Left colon (tissue), 2 donors: ENCODE measurements at regions not wholly inside any gene's neighbourhood (a gene's known extent, or its start where the extent isn't known, plus 50 kb on each side); places are given as distances from the start of the nearest gene placed in this dataset.

Source experiments
- ATAC-seq: fragments of 200-7000 bp; cut with Tn5 transposase; one replicate; pipeline ENCODE4 v1.9.1; 2020; ENCODE audit warnings: mild to moderate bottlenecking, moderate library complexity
- DNase-seq, 2 donors: peaks; one replicate each; pipeline ENCODE4 v3.0.0-alpha.2; 2020
- intact Hi-C, 2 donors: fragments of 100-400 bp; cut with DNase I in 1 of 2; cut with micrococcal nuclease in 1 of 2; formaldehyde crosslinking; loops; one replicate each; pipeline versions ENCODE4 v1.11.2 to v1.14.0; 2022; cut with DNase I, micrococcal nuclease
- donor health status: DM: no; HTN: no; CAD: no.
- donor health status: DM: yes; HTN: yes; CAD: no.

DNA sequence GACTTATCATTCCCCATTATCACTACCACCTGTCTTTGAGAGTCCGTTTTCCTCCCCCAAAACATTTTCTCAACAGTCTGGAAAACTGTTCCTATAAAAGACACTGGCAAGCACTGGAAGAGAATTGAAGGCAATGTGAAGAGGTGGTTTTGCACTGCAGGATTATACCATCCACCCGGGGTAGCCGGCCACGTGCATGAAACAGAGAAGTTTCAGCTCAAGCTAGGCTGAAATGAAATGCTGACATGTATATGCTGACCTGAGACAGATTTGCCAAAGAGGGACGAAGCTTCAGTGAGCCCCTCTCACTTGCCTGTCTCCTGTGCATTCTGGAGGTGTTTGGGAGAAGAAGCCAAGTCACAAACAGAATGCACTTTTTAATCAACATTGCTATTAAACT, 567.0 kb downstream of the EBF1 start:
- no peak for ATAC-seq
- intact Hi-C loops: no loop called here
- no peak for DNase-seq

DNA sequence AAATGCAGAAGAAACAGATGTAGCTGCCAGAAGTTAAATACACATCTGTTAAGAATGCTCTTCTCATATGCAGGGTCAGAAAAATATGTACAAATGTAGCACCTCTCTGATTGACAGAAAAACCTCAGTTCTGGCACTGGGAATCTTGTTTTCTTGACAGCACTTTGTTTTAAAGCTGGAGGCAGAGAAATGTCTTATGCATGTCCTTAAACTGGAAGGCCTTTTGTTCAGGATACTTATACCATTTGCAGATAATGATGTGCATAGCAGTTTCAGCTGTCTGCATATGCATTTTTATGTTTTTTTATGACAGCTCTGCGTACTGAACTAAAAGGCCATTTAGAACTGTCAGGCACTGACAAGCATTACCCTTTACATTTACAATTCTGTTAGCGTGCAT, 567.9 kb downstream of the EBF1 start:
- intact Hi-C loops: no loop called here
- no peak for ATAC-seq
- DNase-seq: no peak

DNA sequence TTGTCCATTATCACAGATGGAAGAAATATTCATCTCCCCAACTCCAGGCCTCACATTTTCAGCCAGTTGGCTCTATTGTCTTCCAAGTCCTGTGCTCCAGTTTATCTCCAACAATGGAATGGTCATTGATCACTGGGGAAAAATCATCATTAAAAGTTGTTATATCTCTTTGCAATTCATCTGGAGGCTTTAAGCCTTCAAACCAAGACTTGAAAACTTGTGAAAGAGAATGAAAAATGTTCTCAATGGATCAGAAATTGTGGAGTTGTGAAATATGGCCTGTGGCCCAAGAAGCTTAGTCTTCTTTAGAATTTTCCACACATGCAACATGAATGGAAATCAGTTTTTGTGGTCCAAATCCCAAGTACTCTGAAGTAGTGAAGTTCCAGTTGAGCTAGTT, 569.6 kb downstream of the EBF1 start:
- DNase-seq: no peak
- intact Hi-C loops: no loop called here
- ATAC-seq: no peak

DNA sequence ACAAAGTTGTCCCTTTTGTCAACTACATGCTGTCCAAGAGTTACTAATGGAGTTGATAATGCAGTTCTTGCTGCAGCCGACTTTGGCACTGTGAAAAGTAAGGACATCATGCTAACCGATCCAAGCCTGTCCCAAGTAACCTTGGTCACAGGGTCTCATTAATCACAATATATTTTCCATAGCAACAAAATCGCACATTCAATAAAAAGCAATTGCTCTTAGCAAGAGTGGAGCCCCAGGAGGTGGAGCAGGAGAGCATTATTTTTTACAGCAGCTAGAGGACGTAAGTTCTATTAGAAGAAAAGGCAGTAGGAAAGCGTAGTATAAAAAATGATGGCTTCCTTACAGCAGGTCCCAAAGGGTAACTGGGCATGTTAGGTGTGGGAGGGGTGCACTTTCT, 570.3 kb downstream of the EBF1 start:
- intact Hi-C loops: no loop called here
- DNase-seq (no peak), ATAC-seq (no peak)

DNA sequence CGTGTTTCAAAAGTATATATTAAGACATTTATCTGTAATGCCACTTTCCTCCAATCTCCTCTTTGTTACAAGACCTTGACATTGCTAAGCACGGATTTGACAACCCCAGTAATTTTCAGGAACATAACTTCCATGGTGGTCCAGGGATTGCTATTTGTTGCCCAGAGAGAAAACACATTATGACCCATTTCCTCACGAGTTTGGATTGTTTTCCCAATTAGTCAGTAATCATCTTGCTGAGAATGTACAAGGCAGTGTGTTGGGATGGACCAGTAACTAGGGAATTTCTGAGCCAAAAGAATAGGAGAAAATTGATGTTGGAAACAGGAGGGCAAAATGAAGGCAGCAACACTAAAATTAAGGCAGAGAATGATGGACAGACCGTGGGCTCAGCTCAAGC, 574.1 kb downstream of the EBF1 start:
- intact Hi-C loops: no loop called here
- ATAC-seq (no peak), DNase-seq (no peak)

DNA sequence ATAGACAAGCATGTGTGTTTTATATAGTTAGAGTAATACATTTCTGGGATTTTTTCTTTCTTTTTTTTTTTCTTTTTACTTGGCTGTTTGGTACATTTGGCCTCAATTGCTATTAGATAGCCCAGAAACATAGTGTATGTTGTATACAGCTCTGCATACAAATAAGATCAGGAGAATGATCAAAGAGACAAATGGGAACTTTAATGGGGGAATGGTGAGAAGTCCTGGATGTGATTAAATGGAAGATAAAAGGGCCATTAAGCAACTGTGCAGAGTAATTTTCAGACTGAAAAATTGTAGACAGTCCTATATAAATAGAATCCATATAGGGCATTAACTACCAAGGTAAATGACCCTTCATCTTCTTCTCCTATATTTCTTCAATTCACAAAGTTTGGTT, 575.6 kb downstream of the EBF1 start:
- intact Hi-C loops: no loop called here
- no peak for ATAC-seq
- no peak for DNase-seq

DNA sequence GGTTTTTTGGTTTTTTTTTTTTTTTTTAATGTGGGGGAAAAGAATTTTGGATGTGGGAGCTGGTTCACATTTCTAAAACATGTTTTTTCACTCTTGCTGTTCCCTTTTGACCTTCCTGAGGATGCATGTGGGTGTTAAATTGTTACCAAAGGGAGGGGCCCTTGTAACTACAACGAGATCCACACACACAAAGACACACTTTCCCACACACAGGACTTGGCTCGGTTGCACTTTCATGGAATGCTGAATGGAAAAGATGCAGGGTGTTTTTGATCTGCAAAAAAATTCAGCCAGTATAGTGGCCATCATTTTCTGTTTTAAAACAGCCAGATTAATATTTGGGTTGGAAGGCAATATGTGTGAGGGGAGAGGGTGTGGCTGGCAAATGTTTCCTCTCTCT, 576.9 kb downstream of the EBF1 start:
- no peak for DNase-seq
- no peak for ATAC-seq
- intact Hi-C loops: no loop called here

DNA sequence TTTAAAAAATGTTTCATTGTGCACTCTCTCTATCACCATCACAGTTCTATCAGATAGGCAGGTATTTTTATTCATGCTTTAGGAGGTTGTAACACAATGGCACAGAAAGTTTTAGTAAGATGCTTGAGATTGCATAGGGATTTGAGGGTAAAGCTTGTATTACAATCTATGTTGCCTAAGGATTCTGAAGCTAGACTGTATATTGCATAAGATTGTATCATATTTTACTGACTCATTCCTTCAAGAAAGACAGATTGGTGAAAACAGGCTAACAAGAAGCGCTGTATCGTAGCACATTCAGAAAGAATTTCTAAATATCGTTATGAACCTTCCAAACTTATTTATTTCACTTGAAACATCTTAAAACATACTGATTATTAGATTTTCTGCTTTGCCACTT, 577.7 kb downstream of the EBF1 start:
- DNase-seq (no peak), ATAC-seq (no peak)
- intact Hi-C loops: no loop called here

DNA sequence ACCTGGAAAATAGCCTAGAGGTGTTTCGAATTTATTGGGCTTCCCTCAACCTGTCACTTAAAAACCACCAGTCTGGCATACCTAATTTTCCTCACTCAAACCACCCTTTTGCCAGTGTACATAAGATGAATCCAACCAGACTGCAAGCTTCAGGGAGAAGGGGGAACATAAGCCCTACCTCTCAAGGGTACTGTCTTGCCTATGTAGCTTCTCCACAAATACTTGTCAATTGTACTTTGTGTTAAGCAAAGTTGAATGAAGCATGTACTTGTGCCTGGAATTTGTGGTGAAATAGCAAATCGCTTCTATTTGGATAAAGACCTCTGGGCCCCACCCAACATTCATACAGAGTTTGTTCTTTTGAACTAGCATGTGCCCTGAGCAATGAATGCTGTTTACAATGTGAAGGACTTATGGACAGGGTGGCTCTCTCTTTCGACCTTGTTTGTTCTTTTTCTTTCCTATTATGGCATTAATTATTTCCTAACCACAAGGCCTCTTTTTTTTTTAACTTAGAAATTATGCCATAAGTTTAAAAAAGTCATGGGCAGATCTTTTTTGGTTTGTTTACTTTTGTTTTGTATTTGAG, 580.2 kb downstream of the EBF1 start:
- intact Hi-C loops: no loop called here
- ATAC-seq (no peak), DNase-seq (no peak)

DNA sequence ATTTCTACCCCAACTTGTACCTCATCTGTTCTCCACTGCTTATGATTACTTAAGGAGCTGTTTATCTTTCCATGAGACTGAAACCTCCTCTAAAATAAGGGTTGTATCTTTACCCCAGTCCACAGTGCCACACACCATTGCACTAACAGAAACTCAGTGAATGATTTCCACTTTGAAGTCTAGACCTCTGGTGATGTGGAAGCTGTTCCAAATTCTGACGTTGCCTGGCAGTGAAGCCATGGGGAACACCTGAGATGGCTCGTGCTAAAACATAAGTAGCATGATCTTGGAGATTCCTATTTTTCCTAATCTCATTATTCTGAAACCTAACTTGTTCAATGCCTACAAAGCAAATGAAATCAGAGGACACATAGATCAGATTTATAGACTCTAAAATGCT, 583.2 kb downstream of the EBF1 start:
- DNase-seq: no peak
- intact Hi-C loops: no loop called here
- ATAC-seq: no peak

DNA sequence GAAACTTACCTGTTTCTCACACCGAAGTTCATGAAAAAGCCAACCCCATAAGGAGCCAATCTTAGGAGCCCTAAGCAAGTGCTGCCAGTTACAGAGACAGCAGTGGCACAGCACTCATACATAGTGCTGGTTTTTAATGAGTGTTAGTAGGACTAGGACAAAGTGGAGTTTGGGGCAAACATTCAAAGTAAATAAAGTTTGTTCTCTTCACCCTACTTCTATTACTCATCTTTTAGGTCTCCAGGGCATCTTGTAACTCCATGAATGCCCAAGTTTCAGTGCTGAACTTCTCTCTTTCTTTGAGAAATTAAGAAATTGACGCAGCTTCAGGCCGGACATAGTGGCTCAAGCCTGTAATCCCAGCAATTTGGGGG, 584.7 kb downstream of the EBF1 start:
- intact Hi-C loops: no loop called here
- DNase-seq (no peak), ATAC-seq (no peak)

DNA sequence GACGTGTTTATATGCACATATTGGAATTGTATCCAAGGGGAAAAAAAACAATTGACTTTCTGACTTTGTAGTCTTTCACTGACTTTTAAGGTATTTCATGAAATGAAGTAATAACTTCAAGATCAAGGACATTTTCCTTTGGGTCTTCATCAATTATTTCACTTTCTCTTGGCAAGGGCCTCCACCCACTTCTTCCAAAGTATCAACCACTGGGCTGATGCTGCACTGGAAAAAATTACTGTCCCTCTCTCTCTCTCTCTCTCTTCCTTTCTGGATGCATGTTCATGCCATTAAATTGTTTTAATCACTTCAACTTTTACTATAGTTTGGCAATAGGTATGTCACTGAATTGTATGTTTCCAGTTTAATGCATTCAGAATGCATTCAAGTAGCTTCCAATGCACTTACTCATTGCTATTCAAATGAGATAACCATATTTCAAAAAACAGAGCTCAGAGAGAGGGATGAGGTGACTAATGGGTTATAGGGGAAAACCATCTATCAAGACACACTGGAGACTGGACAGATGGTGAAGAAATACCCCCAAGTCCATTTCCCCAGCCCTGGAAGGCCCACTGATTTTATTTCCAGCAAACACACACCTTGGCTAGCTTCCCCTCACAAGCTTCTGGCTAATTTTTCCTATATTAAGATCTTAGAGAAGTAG, 585.3 kb downstream of the EBF1 start:
- DNase-seq (no peak), ATAC-seq (no peak)
- intact Hi-C loops: no loop called here

DNA sequence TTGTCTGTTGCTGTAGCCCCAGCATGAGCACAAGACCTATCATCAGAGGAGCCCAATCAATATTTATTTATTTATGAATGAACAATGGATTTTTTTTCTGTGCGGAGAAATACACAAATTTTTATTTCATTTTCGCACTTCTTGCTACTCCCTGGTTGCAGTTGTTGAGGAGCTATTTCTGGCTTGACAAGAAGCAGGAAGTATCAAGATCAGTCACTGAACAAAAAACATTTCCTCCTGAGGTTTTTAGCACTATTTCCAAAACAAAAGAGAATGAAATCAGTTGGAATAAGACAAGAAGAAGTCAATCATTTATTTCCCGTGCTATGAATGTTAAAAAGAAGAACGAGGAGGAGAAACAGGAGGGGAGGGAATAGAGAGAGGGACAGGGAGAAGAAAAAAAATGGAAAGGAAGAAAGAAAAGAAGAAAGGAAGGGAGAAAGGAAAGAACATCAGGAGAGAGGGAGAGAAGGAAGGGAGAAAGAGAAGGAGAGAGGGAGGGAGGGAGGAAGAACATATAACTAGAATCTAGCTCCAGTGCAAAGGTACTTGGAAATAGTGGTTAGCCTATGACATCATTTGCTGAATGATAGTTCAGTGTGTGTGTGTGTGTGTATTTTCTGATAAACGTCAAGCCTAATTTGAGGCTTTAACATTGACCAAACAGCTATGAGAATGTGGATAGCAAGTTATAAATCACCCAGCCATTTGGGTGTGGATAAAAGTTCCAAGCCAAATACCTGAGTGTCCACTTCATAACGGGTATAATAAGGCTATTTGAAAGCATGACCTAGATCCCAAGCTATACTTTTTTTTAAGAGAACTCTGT, 586.0 kb downstream of the EBF1 start:
- ATAC-seq (no peak), DNase-seq (no peak)
- intact Hi-C loops: no loop called here

DNA sequence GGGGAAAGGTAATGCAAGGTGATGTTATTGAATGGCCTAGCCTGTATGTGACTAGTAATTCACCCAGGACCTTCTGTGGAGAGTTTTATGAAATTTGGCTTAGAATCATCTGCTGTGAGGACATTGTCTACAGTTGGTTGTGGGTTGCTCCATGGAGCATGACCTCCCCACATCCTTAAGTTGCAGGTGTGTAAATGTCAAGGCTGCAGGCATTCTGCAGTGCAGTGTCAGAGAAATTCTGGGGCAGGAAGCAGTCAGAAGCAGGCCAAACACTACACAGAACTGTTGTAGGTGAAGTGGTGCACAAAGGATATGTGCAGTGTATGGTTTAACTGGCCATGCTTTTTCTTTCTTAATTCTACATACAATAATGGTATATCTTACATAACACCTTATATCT, 588.3 kb downstream of the EBF1 start:
- ATAC-seq (no peak), DNase-seq (no peak)
- intact Hi-C loops: no loop called here

DNA sequence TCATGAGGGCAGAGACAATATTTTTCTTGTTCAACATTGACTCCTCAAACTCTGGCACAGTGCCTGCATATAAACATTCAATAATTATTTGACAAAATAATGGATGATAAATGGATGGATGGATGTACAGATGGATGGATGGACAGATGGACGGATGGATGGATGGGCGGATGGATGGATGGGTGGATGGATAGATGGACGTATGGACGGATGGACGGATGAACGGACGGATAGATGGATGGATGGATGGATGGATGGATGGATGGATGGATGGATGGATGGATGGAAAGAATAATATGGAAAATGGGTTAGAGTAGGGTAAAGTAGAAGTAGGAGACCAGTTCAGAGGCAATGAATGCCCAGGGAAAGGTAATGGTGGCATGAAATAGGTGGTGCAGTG, 589.2 kb downstream of the EBF1 start:
- intact Hi-C loops: no loop called here
- no peak for ATAC-seq

DNA sequence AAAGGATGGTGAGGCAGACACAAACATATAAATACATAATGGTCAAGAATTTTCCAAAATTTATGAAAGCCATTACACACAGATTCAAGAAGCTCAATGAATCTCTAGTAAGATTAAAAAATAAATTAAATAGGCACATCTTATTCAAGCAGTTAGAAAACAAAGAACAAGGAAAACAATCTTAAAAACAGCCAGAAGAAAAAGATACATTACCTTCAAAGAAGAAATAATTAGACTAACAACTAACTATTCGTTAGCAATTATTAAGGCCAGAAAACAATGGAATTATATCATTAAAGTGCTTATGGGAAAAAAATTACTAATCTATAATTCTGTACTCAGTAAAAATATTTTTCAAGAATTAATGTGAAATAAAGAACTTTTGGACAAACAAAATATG, 593.1 kb downstream of the EBF1 start:
- intact Hi-C loops: no loop called here
- no peak for ATAC-seq
- no peak for DNase-seq

More for the DNA sequence above, 589.2 kb downstream of the EBF1 start:
- DNase-seq: no peak

DNA sequence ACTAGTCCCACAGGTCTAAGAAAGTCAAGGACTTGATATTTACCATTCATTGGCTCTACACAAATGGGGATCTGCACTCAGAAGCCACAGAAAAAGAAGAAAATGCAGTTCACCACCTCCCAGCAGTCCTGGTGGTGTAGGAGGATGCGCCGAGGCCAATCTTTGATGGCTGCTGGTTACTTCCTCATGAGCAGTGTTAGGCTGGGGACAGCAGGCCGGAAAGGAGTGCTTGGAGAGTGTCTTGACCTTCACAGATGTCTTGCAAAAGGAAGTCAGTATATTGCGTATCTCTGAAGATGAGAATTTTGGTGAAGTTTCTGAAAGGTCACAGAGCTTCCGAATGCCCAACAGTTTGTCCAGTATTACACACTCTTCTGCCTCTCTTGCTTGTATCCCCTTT, 597.0 kb downstream of the EBF1 start:
- ATAC-seq (no peak), DNase-seq (no peak)
- intact Hi-C loops: no loop called here

DNA sequence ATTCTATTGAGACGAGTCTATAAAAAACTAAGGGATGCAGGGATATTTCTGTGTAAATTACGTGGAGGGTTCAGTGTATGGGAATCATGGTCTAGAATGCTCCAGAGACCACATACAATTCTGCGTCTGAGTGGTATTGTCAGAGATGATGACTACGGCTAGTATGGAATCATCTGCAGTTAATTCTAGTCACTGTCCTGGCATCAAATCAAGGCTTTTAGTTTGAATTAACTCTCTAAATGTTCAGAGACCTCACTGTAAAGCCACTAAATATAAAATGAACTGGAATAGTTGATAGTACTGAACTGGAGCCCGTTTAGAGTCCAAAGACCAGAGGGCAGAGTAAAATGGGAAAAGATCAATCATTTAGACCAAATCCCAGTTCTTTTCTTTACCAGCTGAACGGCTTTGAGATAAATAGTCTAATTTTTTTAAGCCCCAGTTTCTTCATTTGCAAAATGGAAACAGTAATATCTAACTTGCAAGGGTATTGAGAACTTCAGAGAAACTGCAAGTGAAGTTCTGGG, 599.8 kb downstream of the EBF1 start:
- ATAC-seq (no peak), DNase-seq (no peak)
- intact Hi-C loops: no loop called here

DNA sequence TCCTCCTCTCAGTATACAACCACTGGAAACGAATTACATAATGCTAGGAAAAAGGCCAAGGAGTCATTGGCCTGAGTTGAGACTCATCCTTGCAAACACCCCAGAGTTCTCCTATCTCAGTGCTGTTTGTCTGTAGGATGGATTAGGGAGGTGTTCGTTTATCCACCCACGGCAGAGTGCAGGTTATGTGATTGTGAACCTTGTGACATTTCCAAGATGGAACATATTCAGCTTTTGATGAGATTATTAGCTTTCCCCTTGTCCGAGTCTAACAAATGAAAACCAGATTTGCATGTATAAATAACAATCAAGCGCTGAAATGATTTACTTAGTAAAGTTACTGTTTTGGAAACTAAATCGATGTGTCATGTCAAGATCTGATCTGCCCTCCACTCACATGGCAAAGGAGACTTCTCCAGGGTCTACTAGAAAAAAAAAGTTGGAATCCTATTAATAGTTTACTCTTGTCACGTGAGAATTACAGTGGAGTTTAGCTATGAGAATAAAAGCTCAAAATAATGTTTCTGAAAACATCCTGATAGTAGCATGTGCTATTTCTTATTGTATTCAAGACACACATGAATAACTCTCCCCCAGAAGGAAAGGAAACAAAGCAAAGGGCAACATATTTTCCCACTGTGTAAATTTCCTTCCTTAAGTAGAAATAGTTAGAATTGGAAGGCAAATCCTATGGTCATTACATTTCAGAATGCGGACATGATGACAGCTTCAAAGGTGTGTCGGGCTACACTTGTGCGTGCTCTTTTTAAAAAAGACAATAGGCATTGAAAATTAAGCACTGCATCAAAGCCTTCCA, 600.4 kb downstream of the EBF1 start:
- DNase-seq (no peak), ATAC-seq (no peak)
- intact Hi-C loops: no loop called here

DNA sequence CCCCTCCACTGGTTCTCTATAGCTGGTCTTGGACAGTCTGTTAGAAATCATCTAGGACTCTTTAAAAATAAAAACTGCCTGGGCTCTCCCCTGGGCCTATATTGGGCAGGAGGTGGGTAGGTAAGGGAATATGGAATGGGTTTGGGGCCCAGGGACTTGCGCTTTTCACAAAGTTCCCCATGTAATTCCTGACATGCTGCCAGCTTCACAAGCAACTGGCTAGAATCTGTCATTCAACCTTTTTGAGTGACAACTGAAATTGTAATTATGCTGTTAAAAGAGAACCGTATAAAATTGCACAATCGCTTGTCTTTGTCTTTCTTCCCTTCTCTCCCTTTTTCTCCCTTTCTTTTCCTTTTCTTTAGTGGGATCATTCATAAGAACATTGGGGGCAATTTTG, 603.1 kb downstream of the EBF1 start:
- DNase-seq: no peak
- no peak for ATAC-seq
- intact Hi-C loops: no loop called here
